NCI-H510A treated with DMSO at 0.1 percent for 48 hours (cell line): ENCODE measurements at regions not wholly inside any gene's neighbourhood (a gene's known extent, or its start where the extent isn't known, plus 50 kb on each side); places are given as distances from the start of the nearest gene placed in this dataset.

Experiments used
- DNase-seq: peaks from one replicate; lab custom pipeline; 2025; lab: John Stamatoyannopoulos, UW

DNA sequence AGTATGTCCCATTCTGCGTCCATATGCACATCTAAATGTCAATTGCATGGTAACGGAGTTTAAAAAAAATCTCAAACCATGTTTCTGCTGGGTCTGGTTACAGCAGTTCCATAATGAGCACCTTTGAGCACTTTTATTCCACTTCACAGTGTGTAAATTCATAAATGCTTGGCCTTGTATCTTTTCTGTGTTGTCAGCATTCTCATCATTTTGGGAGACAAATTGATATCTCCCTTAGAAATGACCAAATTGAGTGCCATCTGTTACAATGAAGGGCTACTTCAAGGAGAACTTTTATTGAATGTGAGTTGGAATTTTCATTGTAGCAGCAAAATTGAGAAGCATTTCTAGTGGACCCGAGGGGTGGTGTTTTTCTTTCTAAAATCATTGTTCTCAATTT lies 432.9 kb upstream of the PCDH9 start:
- no peak for DNase-seq

DNA sequence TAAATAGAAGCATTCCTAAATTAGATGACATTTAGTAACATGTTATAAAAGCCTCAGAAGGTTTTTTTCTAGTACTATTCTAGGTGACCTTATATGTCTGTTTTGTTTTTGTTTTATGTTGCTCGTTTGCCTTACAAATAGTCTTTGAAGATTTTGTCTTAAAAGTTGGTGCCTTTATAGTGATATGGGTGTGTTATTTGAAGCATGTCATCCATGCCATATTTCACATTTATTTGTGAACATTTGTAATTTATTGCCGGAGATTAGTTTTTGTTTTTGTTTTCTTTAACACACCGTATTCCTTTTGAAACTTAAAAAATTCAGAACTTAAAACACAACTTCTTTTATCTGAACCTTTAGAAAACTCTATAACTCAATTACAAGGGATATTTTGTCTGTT lies 422.8 kb upstream of the PCDH9 start:
- no peak for DNase-seq

DNA sequence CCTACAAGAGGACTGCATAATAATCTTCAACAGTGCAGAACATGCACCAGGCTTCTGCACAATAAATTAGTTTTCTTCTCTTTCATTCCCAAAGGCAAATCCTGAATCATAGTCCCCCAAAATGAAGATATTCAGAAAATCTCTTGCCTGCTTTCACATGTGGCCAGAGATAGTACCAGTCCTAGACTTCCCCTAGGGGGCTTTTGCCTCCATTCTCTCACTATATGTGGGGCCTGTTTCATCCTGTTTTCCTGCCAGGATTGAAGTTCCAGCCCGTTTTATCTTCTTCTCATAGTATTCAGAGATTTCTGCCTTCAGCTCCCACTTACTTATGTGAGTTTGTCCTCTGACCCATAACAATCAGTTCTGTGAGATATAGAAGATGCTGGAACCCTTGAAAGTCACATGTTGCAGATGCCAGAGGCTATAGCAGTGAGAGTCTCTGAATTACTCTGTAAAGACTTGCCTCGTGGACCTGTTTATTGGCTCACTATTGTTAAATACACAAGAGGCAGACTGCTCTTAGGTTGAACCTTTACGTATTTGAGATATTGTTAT lies 421.9 kb upstream of the PCDH9 start:
- DNase-seq = no peak

GRCh38 chr13:67650471-67650870 lies 420.3 kb upstream of the PCDH9 start:
- DNase-seq = no peak

DNA sequence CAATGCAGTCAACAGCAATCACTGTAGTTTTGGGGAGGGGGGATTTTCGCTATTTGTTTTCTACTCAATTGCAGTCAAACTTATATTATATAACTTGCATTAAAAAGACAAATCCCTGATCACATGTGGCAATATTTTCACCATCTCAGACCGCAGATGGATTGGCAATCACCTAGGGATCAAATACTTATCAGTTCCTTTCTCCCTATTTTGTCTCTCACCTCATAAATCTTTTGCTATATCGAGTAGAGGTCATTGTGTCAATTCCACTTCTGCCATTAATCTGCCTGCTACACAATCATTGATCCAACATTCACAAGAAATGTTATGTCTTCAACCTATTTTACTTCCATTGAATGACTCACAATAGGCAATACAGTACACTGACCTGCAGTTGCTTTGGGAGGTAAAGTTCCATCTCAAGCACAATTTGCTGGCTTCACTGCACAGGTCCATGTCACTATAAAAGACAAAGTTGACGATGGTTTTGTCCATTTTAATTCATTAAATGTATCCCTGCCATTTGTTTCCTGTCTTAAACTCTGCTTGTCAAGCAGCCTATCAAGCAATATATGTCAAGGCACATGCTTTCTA lies 415.8 kb upstream of the PCDH9 start:
- DNase-seq = no peak

DNA sequence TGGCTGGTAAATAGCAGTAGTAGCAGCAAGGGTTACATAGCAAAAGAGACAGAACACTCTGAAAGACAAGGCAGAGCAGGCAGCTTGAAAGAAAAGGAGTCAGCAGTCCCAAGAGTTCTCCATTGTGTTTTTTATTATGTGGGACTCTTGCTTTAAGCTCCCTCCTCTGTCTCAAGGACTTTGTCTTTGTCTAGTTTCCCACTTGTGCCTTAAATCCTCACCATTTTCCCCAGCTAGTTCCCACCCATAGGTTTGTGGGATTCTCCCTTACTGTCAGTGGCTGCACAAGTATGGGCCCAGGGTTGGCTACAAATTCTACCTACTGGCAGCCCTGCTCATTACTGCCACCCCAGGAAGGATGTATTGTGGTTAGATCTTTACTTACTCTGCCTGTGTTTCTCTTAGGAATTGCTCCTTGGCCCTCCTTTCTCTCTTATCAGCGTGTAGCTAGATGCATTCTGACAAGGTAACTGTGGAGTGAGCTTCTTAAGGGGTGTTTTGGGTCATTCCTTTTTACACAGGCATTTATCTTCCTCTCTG lies 413.4 kb upstream of the PCDH9 start:
- DNase-seq = no peak

GRCh38 chr13:67642657-67643056 lies 412.5 kb upstream of the PCDH9 start:
- DNase-seq = no peak

GRCh38 chr13:67635754-67636153 lies 405.6 kb upstream of the PCDH9 start:
- no peak for DNase-seq

GRCh38 chr13:67632590-67632989 lies 402.5 kb upstream of the PCDH9 start:
- no peak for DNase-seq

- DNase-seq = no peak
Measured at GRCh38 chr13:67630640-67631039, 400.5 kb upstream of the PCDH9 start.

GRCh38 chr13:67623630-67624029 lies 393.5 kb upstream of the PCDH9 start:
- no peak for DNase-seq

- no peak for DNase-seq
Measured at GRCh38 chr13:67620665-67621064, 390.5 kb upstream of the PCDH9 start.

DNA sequence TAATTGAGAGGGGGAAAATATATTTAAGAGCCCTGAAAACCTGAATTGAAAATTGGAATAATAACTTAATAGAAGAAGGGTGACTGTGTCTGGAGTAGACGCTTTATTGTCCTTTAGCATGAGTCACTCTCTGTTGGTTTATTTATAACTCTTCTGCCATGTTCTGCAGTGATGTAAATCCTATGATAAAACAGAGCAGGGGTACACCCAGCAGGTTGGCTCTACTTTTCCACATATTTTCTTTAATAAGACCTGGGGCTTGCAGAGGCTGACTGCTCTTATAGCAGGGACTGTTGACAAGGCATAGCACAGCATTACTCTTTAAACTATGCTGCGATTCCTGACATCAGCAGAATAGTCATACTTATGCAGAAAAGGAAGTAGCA lies 389.9 kb upstream of the PCDH9 start:
- no peak for DNase-seq

DNA sequence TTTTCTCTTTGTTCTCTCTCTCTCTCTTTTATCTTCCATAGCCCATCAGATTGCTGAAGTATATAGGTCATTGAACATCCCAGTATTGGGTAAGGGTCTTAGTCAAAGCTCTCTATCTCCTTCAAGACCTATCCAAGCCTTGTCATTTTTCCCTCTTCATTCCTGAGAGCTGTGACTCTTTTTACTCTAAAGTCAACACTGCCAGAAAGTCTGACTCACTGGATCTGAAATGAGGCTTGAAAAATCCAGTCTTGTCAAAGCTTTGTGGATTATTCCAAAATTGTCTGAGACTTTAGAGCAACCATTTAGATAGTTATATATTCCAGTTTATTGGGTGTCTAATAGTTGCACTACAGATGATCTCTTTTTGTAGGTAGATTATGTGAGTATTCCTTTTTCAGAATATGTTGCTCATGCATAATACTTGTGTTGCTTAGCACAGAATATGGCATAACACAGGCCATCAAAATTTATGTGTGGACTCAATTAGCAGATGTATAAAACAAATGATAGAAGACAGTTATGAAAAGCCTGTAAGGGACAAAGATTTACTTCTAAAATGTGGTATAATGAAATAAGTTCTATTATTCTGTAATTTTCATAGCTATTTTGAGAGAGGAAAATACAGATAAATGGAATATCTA lies 389.3 kb upstream of the PCDH9 start:
- DNase-seq = no peak

DNA sequence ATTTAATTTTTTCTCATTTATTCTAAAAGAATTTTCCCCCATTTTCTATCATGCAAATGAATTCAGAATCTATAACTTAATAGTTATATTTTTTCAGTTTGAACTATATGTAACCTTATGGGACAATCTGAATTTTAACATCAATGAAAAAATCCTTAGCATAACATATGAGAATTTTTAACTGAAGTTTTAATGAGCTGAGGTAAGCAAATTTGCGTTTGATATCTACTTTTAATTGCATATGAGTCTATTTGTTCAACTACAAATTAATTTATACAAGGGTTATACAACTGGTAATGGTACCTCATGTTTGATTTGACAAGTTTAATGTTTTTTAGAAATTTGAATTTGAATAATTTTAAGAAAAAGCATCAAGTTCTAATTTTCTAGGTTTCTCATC lies 384.4 kb upstream of the PCDH9 start:
- DNase-seq = no peak

- no peak for DNase-seq
Measured at GRCh38 chr13:67614013-67614412, 383.9 kb upstream of the PCDH9 start.

GRCh38 chr13:67588607-67589006 lies 358.5 kb upstream of the PCDH9 start:
- no peak for DNase-seq

DNA sequence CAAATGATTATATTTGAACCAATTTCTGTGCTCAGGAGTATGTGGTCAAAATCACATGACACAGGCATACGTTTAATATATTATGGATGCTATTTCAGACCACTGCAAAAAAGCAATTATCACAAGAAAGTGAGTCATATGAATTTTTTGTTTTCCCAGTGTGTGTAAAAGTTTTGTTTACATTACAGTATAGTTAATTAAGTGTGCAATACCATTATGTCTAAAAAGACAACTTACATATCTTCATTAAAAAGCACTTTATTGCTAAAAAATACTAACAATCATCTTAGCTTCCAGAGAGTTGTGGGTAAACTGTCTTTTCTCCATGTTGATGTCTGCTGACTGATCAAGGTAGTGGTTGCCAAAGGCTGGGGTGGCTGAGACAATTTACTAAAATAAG lies 347.2 kb upstream of the PCDH9 start:
- no peak for DNase-seq

- no peak for DNase-seq
Measured at GRCh38 chr13:67574320-67575233, 344.4 kb upstream of the PCDH9 start.

GRCh38 chr13:67568205-67568604 lies 338.1 kb upstream of the PCDH9 start:
- DNase-seq = no peak

DNA sequence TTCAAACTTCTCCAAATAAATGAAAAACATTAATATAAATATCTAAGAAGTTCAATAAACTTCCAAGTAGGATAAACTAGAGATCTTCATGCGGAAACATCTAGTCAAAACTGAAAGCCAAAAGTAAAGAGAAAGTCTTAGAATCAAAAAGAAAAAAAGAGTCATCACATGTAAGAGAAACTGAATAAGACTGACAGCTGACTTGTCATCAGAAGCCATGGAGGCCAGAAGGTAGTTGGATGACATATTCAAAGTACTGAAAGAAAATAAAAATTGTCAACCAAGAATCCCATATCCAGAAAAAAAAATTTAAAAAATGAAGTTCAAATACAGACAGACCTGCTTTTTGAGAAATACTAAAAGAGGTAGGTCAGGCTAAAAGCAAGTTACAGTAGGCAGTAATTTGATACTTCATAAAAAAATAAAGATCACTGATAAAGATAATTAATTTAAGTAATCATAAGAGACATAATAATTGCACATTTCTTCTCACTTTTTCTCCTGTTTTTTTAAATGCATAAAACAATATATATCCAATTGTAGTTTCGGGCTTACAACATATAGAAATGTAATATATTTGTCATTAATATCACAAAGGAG lies 327.6 kb upstream of the PCDH9 start:
- DNase-seq = no peak

DNA sequence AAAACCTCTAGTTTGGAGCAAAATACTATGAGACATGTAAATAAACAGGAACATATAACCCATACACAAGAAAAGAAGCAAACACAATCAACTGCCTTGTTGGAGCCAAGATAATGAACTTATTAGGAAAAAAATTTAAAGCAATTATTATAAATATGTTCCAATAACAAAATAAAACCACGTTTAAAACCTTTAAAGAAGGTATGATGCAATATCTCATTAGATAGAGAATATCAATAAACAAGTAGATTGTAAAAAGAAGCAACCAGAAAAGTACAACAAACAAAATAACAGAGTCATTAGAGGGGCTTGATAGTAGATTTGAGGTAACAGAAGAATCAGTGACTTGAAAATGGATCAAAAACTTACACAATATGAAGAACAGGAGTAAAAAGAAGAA lies 327.0 kb upstream of the PCDH9 start:
- no peak for DNase-seq
